Endodermal cell (in vitro differentiated cells): ENCODE measurements at regions not wholly inside any gene's neighbourhood (a gene's known extent, or its start where the extent isn't known, plus 50 kb on each side); places are given as distances from the start of the nearest gene placed in this dataset.
A peak's percentile ranks its signal among the peaks of the same experiment; 100 is the strongest.

Experiments
- DNase-seq: peaks from one replicate; pipeline ENCODE4 v3.0.0-alpha.2; 2017
- H3K27ac ChIP-seq: 2 replicates; pipeline ENCODE4 v1.5.1; 2013; ENCODE audit warnings: mild to moderate bottlenecking, low read depth, low read length, moderate library complexity
- H3K27me3 ChIP-seq: 2 replicates; pipeline ENCODE4 v1.6.1; 2013; ENCODE audit warnings: mild to moderate bottlenecking, low read length, moderate library complexity; ENCODE audit not compliant: insufficient read depth, control insufficient read depth, poor library complexity, severe bottlenecking
- H3K36me3 ChIP-seq: 2 replicates; pipeline ENCODE4 v1.7.0; 2013; ENCODE audit warnings: mild to moderate bottlenecking, low read length, moderate library complexity; ENCODE audit not compliant: control insufficient read depth, insufficient read depth
- H3K4me1 ChIP-seq: one replicate; pipeline ENCODE4 v1.7.0; 2013; ENCODE audit warnings: low read length; ENCODE audit not compliant: control insufficient read depth, insufficient read depth
- H3K4me3 ChIP-seq: 2 replicates; pipeline ENCODE4 v1.5.1; 2013; ENCODE audit warnings: mild to moderate bottlenecking, low read length, moderate library complexity
- H3K9ac ChIP-seq: 2 replicates; pipeline ENCODE4 v1.6.1; 2013; ENCODE audit warnings: mild to moderate bottlenecking, low read length, moderate library complexity; ENCODE audit not compliant: poor library complexity, severe bottlenecking; ENCODE audit errors: extremely low read depth
- H3K9me3 ChIP-seq: 2 replicates; pipeline ENCODE4 v1.6.1; 2013; ENCODE audit warnings: mild to moderate bottlenecking, low read length, moderate library complexity; ENCODE audit not compliant: control insufficient read depth
- H3K27ac Mint-ChIP-seq: 2 replicates; pipeline ENCODE4 v1.8.0; 2020; ENCODE audit warnings: mixed read lengths
- H3K27me3 Mint-ChIP-seq: 2 replicates; pipeline ENCODE4 v1.8.0; 2021; ENCODE audit warnings: mild to moderate bottlenecking, mixed read lengths; ENCODE audit not compliant: insufficient read depth
- H3K36me3 Mint-ChIP-seq: 2 replicates; pipeline ENCODE4 v1.8.0; 2020; ENCODE audit warnings: low read depth, mixed read lengths
- H3K4me1 Mint-ChIP-seq: 2 replicates; pipeline ENCODE4 v1.8.0; 2020; ENCODE audit warnings: mixed read lengths
- H3K4me3 Mint-ChIP-seq: 2 replicates; pipeline ENCODE4 v1.8.0; 2020; ENCODE audit warnings: mild to moderate bottlenecking, moderate library complexity, mixed read lengths
- H3K9me3 Mint-ChIP-seq: 2 replicates; pipeline ENCODE4 v1.8.0; 2020; ENCODE audit warnings: mild to moderate bottlenecking, mixed read lengths
- CTCF ChIP-seq: fragments of 200-600 bp; sonication (generic); conservative IDR thresholded peaks from 2 replicates; pipeline ENCODE4 v1.5.0; 2021; ENCODE audit warnings: antibody characterized with exemption, mild to moderate bottlenecking
- WGBS, 2 experiments: methylation state at CpG; one replicate each; pipeline versions ENCODE4 v1.1.5 to v1.1.7; 2013; ENCODE audit warnings: missing lambda C conversion rate in 2 of 2, mixed read lengths in 1 of 2; ENCODE audit not compliant: insufficient coverage in 1 of 2, insufficient read length in 1 of 2; 5-methylcytosine and 5-hydroxymethylcytosine counted together

- Mint-ChIP-seq H3K36me3 (no peaks in the 10 kb centered on the region), H3K4me3 (no peak overlapping the region), H3K27me3 (peaks cover 5% of the 10 kb centered on the region), H3K27ac (no peak overlapping the region), H3K9me3 (peaks cover 11% of the 10 kb centered on the region), H3K4me1 (peaks cover 8% of the 10 kb centered on the region)
- no peaks in the 10 kb centered on the region for H3K36me3 ChIP-seq
- no peaks in the 10 kb centered on the region for H3K4me1 ChIP-seq
- no peaks in the 10 kb centered on the region for H3K27me3 ChIP-seq
- H3K9me3 ChIP-seq = peaks cover 7% of the 10 kb centered on the region
- no peak overlapping the region for H3K4me3 ChIP-seq
- TF ChIP-seq CTCF = peak; percentile 97
- DNase-seq = peak; percentile 82
- 55 to 60% methylated on average over 2 to 4 of the region's 4 CpGs for WGBS, 2 experiments
- H3K27ac ChIP-seq = no peak overlapping the region
- no peak overlapping the region for H3K9ac ChIP-seq
These were observed 596.1 kb downstream of the ETNK1 start for GRCh38 chr12:23221066-23221465.

- peaks cover 3% of the 10 kb centered on the region for H3K9me3 Mint-ChIP-seq
- no peak overlapping the region for H3K27ac ChIP-seq
- H3K9ac ChIP-seq = no peak overlapping the region
- H3K27me3 ChIP-seq = no peaks in the 10 kb centered on the region
- H3K36me3 ChIP-seq = no peaks in the 10 kb centered on the region
- H3K36me3 Mint-ChIP-seq = no peaks in the 10 kb centered on the region
- TF ChIP-seq CTCF = no peak
- H3K4me1 ChIP-seq = no peaks in the 10 kb centered on the region
- H3K9me3 ChIP-seq = no peaks in the 10 kb centered on the region
- peaks cover 5% of the 10 kb centered on the region for H3K27me3 Mint-ChIP-seq
- H3K4me3 Mint-ChIP-seq = no peak overlapping the region
- no peak overlapping the region for H3K27ac Mint-ChIP-seq
- peaks cover 12% of the 10 kb centered on the region for H3K4me1 Mint-ChIP-seq
- H3K4me3 ChIP-seq = no peak overlapping the region
- no peak for DNase-seq
- 80 to 94% methylated on average over 1 of the region's 1 CpG for WGBS, 2 experiments
These were observed 597.0 kb downstream of the ETNK1 start for GRCh38 chr12:23221926-23222325.

- Mint-ChIP-seq H3K4me1 (peaks cover 9% of the 10 kb centered on the region), H3K27me3 (peaks cover 5% of the 10 kb centered on the region), H3K27ac (no peak overlapping the region), H3K9me3 (no peaks in the 10 kb centered on the region), H3K36me3 (no peaks in the 10 kb centered on the region), H3K4me3 (no peak overlapping the region)
- Histone ChIP-seq H3K9me3 (no peaks in the 10 kb centered on the region), H3K9ac (no peak overlapping the region), H3K4me1 (no peaks in the 10 kb centered on the region), H3K36me3 (no peaks in the 10 kb centered on the region), H3K27me3 (no peaks in the 10 kb centered on the region), H3K27ac (no peak overlapping the region), H3K4me3 (no peak overlapping the region)
- WGBS, 2 experiments = 86 to 100% methylated on average over 3 of the region's 3 CpGs
- no peak for DNase-seq
- TF ChIP-seq CTCF = no peak
These were observed 597.8 kb downstream of the ETNK1 start for GRCh38 chr12:23222801-23223200.
